ENCODE measurements at regions not wholly inside any gene's neighbourhood (a gene's known extent, or its start where the extent isn't known, plus 50 kb on each side); places are given as distances from the start of the nearest gene placed in this dataset.

- intact Hi-C loops (cut with DNase I, micrococcal nuclease) = no loop called here
- ATAC-seq (ENCODE audit: poor library complexity) (no peak), DNase-seq (no peak)
- no peaks in the 10 kb centered on the region for H3K9me3 ChIP-seq (ENCODE audit: control insufficient read depth in 1 of 2, insufficient read depth in 1 of 2, low read length in 2 of 2)
- ChIA-PET POLR2A (no interaction called here), CTCF (no interaction called here)
- H3K27me3 Mint-ChIP-seq = no peaks in the 10 kb centered on the region
- no peak overlapping the region for H3K27ac Mint-ChIP-seq
- H3K4me3 ChIP-seq (ENCODE audit: low read length) = no peak overlapping the region
- no peaks in the 10 kb centered on the region for H3K27me3 ChIP-seq (ENCODE audit: control insufficient read depth in 1 of 2, insufficient read depth in 2 of 2, low read length in 2 of 2)
- H3K27ac ChIP-seq (ENCODE audit: low read depth in 1 of 2, low read length in 2 of 2) = no peak overlapping the region
- H3K9me3 Mint-ChIP-seq = no peaks in the 10 kb centered on the region
- TF ChIP-seq CTCF (IDR thresholded peaks at IDR 0.05) = no peak
- peaks cover 14% of the 10 kb centered on the region for H3K4me1 Mint-ChIP-seq (ENCODE audit: low read depth)
- no peak overlapping the region for H3K4me3 Mint-ChIP-seq
- H3K36me3 ChIP-seq (ENCODE audit: insufficient read depth, low read length) = no peaks in the 10 kb centered on the region
- peaks cover 7% of the 10 kb centered on the region for H3K4me1 ChIP-seq (ENCODE audit: insufficient read depth, low read length)
- H3K36me3 Mint-ChIP-seq (ENCODE audit: low read depth) = no peaks in the 10 kb centered on the region
These were observed 169.9 kb downstream of the CPE start for GRCh38 chr4:165548702-165549101.

- intact Hi-C loops (cut with DNase I, micrococcal nuclease) = no loop called here
- Histone ChIP-seq H3K27ac (ENCODE audit: low read depth in 1 of 2, low read length in 2 of 2) (no peak overlapping the region), H3K9me3 (ENCODE audit: control insufficient read depth in 1 of 2, insufficient read depth in 1 of 2, low read length in 2 of 2) (no peaks in the 10 kb centered on the region), H3K27me3 (ENCODE audit: control insufficient read depth in 1 of 2, insufficient read depth in 2 of 2, low read length in 2 of 2) (peaks cover 0 to under 1% of the 10 kb centered on the region in 2 experiments), H3K4me1 (ENCODE audit: insufficient read depth, low read length) (peaks cover 3% of the 10 kb centered on the region), H3K4me3 (ENCODE audit: low read length) (no peak overlapping the region), H3K36me3 (ENCODE audit: insufficient read depth, low read length) (no peaks in the 10 kb centered on the region)
- no peak overlapping the region for H3K27ac Mint-ChIP-seq
- no peak overlapping the region for H3K4me3 Mint-ChIP-seq
- no peak for ATAC-seq (ENCODE audit: poor library complexity)
- POLR2A ChIA-PET = no interaction called here
- no peak for TF ChIP-seq CTCF (IDR thresholded peaks at IDR 0.05)
- H3K27me3 Mint-ChIP-seq = no peaks in the 10 kb centered on the region
- peaks cover 4% of the 10 kb centered on the region for H3K4me1 Mint-ChIP-seq (ENCODE audit: low read depth)
- no peaks in the 10 kb centered on the region for H3K36me3 Mint-ChIP-seq (ENCODE audit: low read depth)
- CTCF ChIA-PET = no interaction called here
- H3K9me3 Mint-ChIP-seq = no peaks in the 10 kb centered on the region
- DNase-seq = no peak
These were observed 174.5 kb downstream of the CPE start for GRCh38 chr4:165553221-165553810.

- no peaks in the 10 kb centered on the region for H3K9me3 Mint-ChIP-seq
- ATAC-seq (ENCODE audit: poor library complexity) (no peak), DNase-seq (no peak)
- no peak overlapping the region for H3K4me3 Mint-ChIP-seq
- H3K4me1 ChIP-seq (ENCODE audit: insufficient read depth, low read length) = no peaks in the 10 kb centered on the region
- H3K27ac Mint-ChIP-seq = no peak overlapping the region
- no peak for TF ChIP-seq CTCF (IDR thresholded peaks at IDR 0.05)
- POLR2A ChIA-PET = no interaction called here
- intact Hi-C loops (cut with DNase I, micrococcal nuclease) = no loop called here
- H3K27me3 Mint-ChIP-seq = no peaks in the 10 kb centered on the region
- no peaks in the 10 kb centered on the region for H3K36me3 ChIP-seq (ENCODE audit: insufficient read depth, low read length)
- no peak overlapping the region for H3K4me3 ChIP-seq (ENCODE audit: low read length)
- no peaks in the 10 kb centered on the region for H3K36me3 Mint-ChIP-seq (ENCODE audit: low read depth)
- H3K9me3 ChIP-seq (ENCODE audit: control insufficient read depth in 1 of 2, insufficient read depth in 1 of 2, low read length in 2 of 2) = no peaks in the 10 kb centered on the region
- H3K27me3 ChIP-seq (ENCODE audit: control insufficient read depth in 1 of 2, insufficient read depth in 2 of 2, low read length in 2 of 2) = peaks cover 0 to 2% of the 10 kb centered on the region in 2 experiments
- CTCF ChIA-PET = no interaction called here
- no peak overlapping the region for H3K27ac ChIP-seq (ENCODE audit: low read depth in 1 of 2, low read length in 2 of 2)
- no peaks in the 10 kb centered on the region for H3K4me1 Mint-ChIP-seq (ENCODE audit: low read depth)
These were observed 176.5 kb downstream of the CPE start for GRCh38 chr4:165555302-165555701.
